Ishikawa (cell line): ENCODE measurements at regions not wholly inside any gene's neighbourhood (a gene's known extent, or its start where the extent isn't known, plus 50 kb on each side); places are given as distances from the start of the nearest gene placed in this dataset.

ENCODE experiments used
- CEBPB ChIP-seq: IDR thresholded peaks from 2 replicates; pipeline ENCODE4 v1.6.1; 2012
- REST ChIP-seq: IDR thresholded peaks from 2 replicates; pipeline ENCODE4 v1.6.1; 2012; ENCODE audit warnings: low read depth, mild to moderate bottlenecking
- TAF1 ChIP-seq: IDR thresholded peaks from 2 replicates; pipeline ENCODE4 v1.6.1; 2012; ENCODE audit warnings: low read depth, mild to moderate bottlenecking

- TF ChIP-seq REST, result no peak
- no peak for TF ChIP-seq TAF1
- TF ChIP-seq CEBPB, result no peak
These were observed 177.0 kb upstream of the IRS2 start for GRCh38 chr13:109963384-109963783.
